ENCODE measurements at regions not wholly inside any gene's neighbourhood (a gene's known extent, or its start where the extent isn't known, plus 50 kb on each side); places are given as distances from the start of the nearest gene placed in this dataset.
A peak's percentile ranks its signal among the peaks of the same experiment; 100 is the strongest.

- TF ChIP-seq CTCF (IDR thresholded peaks at IDR 0.05; ENCODE audit: low read depth, low read length) (no peak), POLR2A (IDR thresholded peaks at IDR 0.05; ENCODE audit: extremely low read depth, insufficient read length) (no peak), MAX (IDR thresholded peaks at IDR 0.05; ENCODE audit: low read depth, low read length) (no peak), MYC (IDR thresholded peaks at IDR 0.05; ENCODE audit: low read depth, low read length) (no peak)
- H3K4me3 ChIP-seq (ENCODE audit: low read depth, low read length) = no peak overlapping the region
- DNase-seq (ENCODE audit: low read depth) = no peak
These were observed 76.0 kb upstream of the ID4 start for GRCh38 chr6:19761121-19761520.

GRCh38 chr6:19771753-19772336 is 65.3 kb upstream of the ID4 start:
- DNase-seq (ENCODE audit: low read depth) = peak; percentile 6
- no peak for TF ChIP-seq CTCF (IDR thresholded peaks at IDR 0.05; ENCODE audit: low read depth, low read length)
- no peak for TF ChIP-seq POLR2A (IDR thresholded peaks at IDR 0.05; ENCODE audit: extremely low read depth, insufficient read length)
- no peak for TF ChIP-seq MAX (IDR thresholded peaks at IDR 0.05; ENCODE audit: low read depth, low read length)
- TF ChIP-seq MYC (IDR thresholded peaks at IDR 0.05; ENCODE audit: low read depth, low read length) = no peak
- no peak overlapping the region for H3K4me3 ChIP-seq (ENCODE audit: low read depth, low read length)

- TF ChIP-seq MYC (IDR thresholded peaks at IDR 0.05; ENCODE audit: low read depth, low read length) (no peak), POLR2A (IDR thresholded peaks at IDR 0.05; ENCODE audit: extremely low read depth, insufficient read length) (no peak), CTCF (IDR thresholded peaks at IDR 0.05; ENCODE audit: low read depth, low read length) (no peak), MAX (IDR thresholded peaks at IDR 0.05; ENCODE audit: low read depth, low read length) (no peak)
- DNase-seq (ENCODE audit: low read depth) = no peak
- no peak overlapping the region for H3K4me3 ChIP-seq (ENCODE audit: low read depth, low read length)
These were observed 64.3 kb upstream of the ID4 start for GRCh38 chr6:19772891-19773290.

- TF ChIP-seq POLR2A (IDR thresholded peaks at IDR 0.05; ENCODE audit: extremely low read depth, insufficient read length) = no peak
- no peak for TF ChIP-seq CTCF (IDR thresholded peaks at IDR 0.05; ENCODE audit: low read depth, low read length)
- TF ChIP-seq MYC (IDR thresholded peaks at IDR 0.05; ENCODE audit: low read depth, low read length) = no peak
- TF ChIP-seq MAX (IDR thresholded peaks at IDR 0.05; ENCODE audit: low read depth, low read length) = no peak
- no peak for DNase-seq (ENCODE audit: low read depth)
- H3K4me3 ChIP-seq (ENCODE audit: low read depth, low read length) = no peak overlapping the region
These were observed 55.9 kb upstream of the ID4 start for GRCh38 chr6:19781269-19781668.

GRCh38 chr6:19782588-19782987 is 54.6 kb upstream of the ID4 start:
- H3K4me3 ChIP-seq (ENCODE audit: low read depth, low read length) = no peak overlapping the region
- DNase-seq (ENCODE audit: low read depth) = no peak
- TF ChIP-seq MYC (IDR thresholded peaks at IDR 0.05; ENCODE audit: low read depth, low read length) (no peak), MAX (IDR thresholded peaks at IDR 0.05; ENCODE audit: low read depth, low read length) (no peak), CTCF (IDR thresholded peaks at IDR 0.05; ENCODE audit: low read depth, low read length) (no peak), POLR2A (IDR thresholded peaks at IDR 0.05; ENCODE audit: extremely low read depth, insufficient read length) (no peak)
